KBM-7 (cell line): ENCODE measurements at regions not wholly inside any gene's neighbourhood (a gene's known extent, or its start where the extent isn't known, plus 50 kb on each side); places are given as distances from the start of the nearest gene placed in this dataset.
"Not testable (repeated sequence)": the region's sequence is repeated elsewhere in the genome, so short reads cannot be mapped to it uniquely, and the experiment has no call there.

Source experiments
- DNase-seq: peaks from one replicate; pipeline ENCODE4 v3.0.0-alpha.2; 2015
- in situ Hi-C: fragments of 300-500 bp; cut with MboI; formaldehyde crosslinking; loops from 2 replicates; pipeline ENCODE4 v1.14.3; 2020; ENCODE audit warnings: low sequenced_read_pairs, low pct_unique_long_range_greater_than_20kb, mixed read lengths

DNA sequence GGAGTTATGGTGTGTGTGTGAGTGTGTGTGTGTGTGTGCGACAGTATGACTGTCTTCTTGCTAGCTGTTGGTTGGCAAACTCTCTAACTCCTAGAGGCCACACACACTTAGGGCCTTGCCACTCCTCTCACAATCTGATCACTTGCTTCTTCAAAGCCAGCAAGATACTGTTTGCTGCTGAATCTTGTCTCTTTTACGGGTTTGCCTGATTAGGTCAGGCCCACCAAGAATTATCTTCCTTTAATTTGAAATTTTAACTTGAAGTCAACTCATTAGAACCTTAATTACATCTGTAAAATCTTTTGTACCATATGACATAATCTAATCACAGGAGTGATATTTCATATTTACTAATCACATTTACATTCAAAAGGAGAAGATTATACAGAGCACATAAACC is 359.2 kb upstream of the SGCG start:
- in situ Hi-C loops: no loop called here
- DNase-seq: no peak

DNA sequence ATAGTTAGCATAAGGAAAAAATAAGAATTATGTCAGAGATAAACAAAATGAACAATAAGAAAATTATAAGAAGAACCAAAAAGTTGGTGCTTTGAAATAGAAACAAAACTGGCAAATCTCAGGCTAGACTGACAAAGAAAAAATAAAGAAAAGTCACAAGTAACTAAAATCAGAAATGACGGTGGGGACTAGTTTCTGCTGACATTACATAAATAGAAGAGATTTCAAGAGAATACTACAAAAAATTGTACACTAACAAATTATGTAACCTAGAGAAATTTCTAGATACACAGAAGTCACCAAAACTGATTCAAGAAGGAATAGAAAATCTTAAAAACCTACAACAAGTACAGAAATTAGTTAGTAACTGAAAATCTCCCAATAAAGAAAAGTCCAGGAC is 355.6 kb upstream of the SGCG start:
- in situ Hi-C loops: no loop called here
- no peak for DNase-seq

DNA sequence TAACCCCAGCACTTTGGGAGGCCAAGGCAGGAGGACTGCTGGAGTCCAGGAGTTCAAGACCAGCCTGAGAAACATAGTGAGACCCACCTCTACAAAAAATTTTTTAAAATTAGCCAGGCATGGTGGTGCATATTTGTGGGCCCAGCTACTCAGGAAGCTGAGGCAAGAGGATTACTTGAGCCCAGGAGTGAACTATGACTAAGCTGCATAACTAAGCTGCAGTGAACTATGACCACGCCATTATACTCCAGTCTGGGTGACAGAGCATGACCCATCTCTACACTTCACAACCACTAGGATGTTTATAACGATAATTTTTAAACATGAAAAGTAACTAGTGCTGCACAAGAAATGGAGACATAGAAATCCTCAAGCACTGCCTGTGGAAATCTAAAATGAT is 352.7 kb upstream of the SGCG start:
- DNase-seq: no peak
- in situ Hi-C loops: no loop called here

DNA sequence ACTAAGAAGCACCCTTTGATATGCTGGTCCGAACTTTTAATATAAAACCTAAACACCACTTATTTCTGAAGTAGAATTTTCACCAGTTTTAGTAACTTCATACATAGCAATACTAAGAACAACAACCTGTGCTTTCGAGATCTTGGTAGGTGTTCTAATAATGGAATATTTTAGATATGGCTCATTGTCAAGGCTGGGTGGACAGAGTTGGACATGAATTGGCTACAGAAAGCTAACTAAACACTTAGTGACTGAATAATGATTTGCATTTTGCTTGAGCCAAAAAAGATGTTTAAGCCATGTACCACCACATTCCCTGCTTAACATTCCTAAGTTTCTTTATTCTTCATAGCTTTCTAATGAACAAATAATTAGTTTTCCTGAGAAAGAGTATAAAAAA is 344.3 kb upstream of the SGCG start:
- in situ Hi-C loops: no loop called here
- no peak for DNase-seq

DNA sequence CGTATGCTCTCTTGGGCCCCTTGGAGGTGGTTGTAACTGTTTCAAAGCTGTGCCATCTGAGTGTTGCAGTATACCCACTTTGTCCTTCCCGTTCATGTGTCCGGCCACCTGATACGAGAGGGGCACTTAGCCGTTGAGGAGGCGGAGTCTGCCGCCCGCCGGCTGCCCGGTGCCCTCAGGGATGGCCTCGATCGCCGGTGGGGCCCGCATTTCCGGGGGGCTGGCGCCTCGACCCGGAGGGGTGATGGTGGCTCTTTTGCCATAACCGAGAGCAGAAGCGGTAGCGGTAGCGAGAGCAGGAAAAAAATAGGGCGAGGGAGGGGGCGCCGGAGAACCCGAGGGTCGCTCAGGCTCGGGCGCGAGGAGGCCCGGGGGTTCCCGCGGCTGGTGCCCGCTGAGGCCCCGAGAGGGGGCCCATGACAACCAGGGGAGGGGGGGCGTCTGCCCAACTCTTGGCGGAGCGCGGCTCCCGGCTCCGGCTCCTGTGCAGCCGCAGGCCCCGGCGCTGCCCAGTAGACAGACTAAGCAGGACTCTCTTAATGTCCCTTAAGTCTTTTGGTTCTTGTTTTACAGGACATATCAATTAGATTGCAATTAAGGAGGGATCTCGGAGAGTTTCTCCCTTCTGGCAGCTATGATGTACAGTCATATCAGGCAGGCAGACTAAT is 342.7 kb upstream of the SGCG start:
- in situ Hi-C loops: no loop called here
- DNase-seq: no peak

DNA sequence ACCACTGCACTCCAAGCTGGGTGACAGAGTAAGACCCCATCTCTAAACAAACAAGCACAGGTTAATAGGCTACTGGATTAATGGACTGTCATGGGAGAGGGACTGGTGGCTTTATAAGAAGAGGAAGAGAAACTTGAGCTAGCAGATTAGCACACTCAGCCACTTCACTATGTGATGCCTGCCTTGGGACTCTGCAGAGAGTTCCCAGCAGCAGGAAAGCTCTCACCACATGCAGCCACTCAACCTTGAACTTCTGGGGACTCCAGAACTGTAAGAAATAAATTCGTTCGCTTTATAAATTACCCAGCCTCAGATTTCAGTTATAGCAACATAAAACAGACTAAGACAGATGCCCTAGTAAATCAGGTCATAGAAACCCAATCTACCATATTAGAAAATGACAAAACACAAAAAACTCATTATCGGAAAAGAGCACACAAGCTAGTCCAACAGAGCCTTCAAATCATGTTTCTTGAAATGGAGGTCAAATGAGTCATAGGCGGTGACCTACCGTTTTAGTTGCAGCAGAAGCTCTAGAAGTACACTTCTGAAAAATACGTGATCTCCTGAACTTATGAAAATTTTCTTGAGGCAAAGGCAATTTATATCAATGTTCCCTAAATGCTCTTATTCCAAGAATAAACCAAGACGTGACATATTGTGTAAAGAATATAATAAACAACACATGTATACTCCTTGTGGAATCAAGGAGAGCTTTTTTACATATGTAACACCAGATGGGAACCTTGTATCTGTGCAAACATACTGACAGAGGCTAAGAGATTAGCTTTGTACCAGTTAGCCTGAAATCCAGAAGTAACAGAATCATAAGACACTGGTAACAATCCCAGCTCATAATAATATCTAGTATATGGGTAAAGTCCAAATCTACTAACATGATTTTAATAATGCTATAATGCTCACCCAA is 340.9 kb upstream of the SGCG start:
- no peak for DNase-seq

DNA sequence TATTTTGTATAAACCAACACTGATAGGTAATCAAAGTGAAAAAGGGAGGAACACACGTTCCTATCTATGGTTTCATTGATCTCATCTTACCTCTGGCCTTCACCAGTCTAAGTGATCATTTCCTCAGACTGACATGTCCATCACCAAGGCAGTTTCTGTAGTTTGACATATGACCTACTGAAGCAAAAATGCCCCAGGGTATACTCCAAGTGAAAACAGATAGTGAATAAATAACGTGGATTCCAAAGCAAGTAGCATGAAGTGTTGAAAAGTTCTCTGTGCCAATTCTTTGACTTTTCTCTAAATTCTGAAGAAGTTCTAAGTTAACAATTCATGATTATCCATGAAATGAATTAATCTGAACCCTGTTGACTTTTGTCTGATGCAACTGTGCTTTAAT is 334.2 kb upstream of the SGCG start:
- DNase-seq: no peak

More for the DNA sequence above, 340.9 kb upstream of the SGCG start:
- in situ Hi-C loops: no loop called here

DNA sequence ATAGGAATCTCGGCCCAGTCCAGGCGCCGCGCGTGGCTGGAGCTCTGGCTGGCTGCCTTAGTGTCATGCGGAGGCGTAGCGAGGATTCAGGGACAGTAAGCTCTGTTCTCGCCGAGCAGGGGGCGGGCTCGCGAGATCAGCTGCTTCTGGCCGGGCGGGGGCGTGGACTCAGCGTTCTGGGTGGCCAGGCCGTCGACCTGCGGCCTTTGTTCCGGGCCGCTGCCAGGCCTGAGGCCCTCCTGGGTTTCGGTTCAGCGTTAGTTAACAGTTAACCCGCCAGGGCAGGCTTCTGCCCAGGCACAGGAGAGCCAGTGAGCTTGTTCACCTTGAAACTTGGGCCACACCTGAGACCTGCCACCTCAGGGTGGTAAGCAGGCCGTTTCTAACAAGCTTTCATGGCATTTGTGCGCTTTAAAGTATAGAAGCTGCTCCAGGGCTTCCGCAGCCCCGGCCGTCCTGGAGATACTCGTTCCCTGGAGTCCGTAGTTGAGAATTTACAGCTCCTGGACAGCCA is 332.2 kb upstream of the SGCG start:
- DNase-seq: no peak
- in situ Hi-C loops: no loop called here

More for the DNA sequence above, 334.2 kb upstream of the SGCG start:
- in situ Hi-C loops: no loop called here

DNA sequence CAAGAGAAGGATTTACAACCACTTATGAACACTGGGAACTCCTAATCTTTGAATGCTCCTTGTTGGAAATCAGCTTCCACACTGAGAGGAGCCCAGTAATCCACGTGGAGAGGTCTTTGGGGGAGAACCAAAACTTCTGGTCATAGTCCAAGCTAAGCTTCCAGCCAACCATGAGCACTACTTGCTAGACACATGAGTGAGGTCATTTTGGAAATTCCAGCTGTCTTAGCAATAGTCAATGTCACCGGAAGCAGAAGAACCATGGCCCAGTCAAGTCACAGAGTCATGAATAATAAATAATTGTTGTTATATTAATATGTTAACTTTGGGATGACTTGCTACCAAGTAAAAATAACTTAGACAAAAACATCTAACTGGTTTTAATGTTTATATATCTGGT is 324.9 kb upstream of the SGCG start:
- no peak for DNase-seq
- in situ Hi-C loops: no loop called here

DNA sequence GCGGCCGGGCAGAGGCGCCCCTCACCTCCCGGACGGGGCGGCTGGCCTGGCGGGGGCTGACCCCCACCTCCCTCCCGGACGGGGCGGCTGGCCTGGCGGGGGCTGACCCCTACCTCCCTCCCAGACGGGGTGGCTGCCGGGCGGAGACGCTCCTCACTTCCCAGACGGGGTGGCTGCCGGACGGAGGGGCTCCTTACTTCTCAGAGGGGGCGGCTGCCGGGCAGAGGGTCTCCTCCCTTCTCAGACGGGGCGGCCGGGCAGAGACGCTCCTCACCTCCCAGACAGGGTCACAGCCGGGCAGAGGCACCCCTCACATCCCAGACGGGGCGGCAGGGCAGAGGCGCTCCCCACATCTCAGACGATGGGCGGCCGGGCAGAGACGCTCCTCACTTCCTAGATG is 321.8 kb upstream of the SGCG start:
- in situ Hi-C loops: not testable (repeated sequence)

DNA sequence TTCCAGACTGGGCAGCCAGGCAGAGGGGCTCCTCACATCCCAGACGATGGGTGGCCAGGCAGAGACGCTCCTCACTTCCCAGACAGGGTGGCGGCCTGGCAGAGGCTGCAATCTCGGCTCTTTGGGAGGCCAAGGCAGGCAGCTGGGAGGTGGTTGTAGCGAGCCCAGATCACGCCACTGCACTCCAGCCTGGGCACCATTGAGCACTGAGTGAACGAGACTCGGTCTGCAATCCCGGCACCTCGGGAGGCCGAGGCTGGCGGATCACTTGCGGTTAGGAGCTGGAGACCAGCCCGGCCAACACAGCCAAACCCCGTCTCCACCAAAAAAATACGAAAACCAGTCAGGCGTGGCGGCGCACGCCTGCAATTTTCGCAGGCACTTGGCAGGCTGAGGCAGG is 321.4 kb upstream of the SGCG start:
- in situ Hi-C loops, DNase-seq: not testable (repeated sequence)

More for the DNA sequence above, 321.8 kb upstream of the SGCG start:
- not testable (repeated sequence) for DNase-seq

DNA sequence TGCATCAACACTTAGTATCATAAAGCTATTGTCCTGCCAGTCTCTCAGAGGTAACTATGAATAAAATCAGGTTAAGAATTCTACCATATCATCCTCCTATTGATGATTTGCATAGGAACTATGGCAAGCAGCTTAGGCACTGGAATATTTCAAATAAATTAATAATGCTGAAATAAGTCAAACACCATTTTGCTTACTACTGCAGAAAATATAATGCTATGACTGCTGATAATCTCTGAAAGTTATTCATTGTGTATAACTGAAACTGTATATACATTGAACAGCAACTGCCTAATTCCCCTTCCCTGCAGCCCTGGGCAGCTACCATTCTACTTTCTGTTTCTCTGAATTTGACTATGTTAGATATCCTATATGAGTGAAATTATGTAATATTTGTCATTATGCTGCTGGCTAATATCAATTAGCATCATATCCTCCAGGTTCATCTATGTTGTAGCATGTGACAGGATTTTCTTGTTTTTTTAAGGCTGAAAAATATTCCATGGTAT is 318.8 kb upstream of the SGCG start:
- no peak for DNase-seq
- in situ Hi-C loops: no loop called here

DNA sequence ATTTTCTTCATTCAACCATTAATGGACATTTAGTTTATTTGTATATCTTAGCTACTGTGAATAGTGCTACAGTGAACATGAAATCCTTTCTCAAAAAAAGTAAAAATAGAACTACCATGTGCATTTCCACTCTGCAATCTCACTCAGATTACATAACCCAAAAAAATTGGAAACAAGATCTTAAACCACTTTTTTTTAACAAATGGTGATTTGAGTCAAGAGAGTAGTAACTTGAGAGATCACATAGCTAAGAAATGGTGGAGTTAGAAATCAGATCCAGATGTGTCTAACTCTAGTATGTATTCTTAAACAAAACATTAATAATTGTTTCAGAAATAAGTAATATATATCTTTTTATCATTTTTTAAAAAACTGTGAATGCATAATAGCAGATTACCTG is 318.3 kb upstream of the SGCG start:
- in situ Hi-C loops: no loop called here
- no peak for DNase-seq

DNA sequence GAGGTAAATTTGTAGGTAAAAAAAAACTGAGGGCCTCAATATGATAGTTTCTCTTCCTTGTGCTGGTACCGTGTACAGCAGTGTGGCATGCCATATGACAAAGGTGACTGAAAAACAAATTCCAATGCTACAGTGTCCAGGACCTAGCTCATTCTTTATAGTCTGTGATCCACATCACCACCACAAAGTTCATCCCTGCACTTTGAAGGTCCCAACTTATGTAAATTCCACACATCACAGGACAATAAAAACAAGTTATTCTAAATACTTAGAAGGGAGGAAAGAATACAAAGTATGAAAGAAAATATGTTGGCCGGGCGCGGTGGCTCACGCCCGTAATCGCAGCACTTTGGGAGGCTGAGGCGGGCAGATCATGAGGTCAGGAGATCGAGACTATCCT is 314.6 kb upstream of the SGCG start:
- DNase-seq: no peak
- in situ Hi-C loops: no loop called here

DNA sequence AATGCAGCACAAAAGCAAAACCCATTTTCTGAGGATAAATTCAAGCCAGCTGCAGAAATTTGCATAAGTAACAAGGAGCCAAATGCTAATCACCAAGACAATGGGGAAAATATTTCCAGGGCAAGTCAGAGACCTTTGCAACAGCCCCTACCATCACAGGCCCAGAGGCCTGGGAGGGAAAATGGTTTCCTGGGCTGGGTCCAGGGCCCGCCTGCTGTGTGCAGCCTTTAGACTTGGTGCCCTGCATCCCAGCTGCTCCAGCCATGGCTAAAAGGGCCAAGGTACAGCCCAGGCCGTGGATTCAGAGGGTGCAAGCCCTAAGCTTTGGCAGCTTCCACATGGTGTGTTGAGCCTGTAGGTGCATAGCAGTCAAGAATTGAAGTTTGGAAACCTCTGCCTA is 309.5 kb upstream of the SGCG start:
- DNase-seq: no peak
- in situ Hi-C loops: no loop called here

DNA sequence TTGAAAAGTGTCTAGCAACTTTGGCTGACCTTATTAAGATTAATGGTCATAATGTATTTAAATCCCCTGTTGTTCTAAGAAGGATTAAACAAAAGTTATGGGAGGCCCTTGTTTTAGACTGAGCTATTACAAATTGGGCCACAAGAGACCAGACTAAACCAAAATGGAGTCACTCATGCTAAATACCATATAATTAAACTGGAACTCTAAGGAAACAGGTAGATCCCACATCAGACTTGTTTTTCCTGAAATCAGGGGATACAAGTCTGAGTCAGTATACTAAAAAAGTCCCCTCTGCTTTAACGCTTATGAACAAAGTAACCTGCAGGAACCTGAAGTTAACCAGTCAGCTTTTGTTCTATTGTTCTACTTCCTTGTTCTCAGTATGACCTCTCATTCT is 305.9 kb upstream of the SGCG start:
- no peak for DNase-seq

DNA sequence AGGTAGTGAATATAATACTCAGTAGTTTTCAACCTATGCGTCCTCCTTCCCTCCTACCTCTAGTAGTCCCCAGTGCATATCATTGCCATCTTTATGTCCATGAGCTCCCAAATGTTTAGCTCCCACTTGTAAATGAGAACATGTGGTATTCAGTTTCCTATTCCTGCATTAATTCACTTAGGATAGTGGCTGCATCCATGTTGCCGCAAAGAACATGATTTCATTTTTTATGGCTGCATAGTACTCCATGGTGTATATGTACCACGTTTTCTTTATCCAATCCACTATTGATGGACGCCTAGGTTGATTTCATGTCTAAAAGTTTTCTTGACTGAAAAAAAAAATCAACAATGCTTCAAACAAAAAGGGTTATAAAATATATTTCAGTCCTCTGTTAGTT is 303.4 kb upstream of the SGCG start:
- DNase-seq: no peak

More for the DNA sequence above, 305.9 kb upstream of the SGCG start:
- in situ Hi-C loops: no loop called here

DNA sequence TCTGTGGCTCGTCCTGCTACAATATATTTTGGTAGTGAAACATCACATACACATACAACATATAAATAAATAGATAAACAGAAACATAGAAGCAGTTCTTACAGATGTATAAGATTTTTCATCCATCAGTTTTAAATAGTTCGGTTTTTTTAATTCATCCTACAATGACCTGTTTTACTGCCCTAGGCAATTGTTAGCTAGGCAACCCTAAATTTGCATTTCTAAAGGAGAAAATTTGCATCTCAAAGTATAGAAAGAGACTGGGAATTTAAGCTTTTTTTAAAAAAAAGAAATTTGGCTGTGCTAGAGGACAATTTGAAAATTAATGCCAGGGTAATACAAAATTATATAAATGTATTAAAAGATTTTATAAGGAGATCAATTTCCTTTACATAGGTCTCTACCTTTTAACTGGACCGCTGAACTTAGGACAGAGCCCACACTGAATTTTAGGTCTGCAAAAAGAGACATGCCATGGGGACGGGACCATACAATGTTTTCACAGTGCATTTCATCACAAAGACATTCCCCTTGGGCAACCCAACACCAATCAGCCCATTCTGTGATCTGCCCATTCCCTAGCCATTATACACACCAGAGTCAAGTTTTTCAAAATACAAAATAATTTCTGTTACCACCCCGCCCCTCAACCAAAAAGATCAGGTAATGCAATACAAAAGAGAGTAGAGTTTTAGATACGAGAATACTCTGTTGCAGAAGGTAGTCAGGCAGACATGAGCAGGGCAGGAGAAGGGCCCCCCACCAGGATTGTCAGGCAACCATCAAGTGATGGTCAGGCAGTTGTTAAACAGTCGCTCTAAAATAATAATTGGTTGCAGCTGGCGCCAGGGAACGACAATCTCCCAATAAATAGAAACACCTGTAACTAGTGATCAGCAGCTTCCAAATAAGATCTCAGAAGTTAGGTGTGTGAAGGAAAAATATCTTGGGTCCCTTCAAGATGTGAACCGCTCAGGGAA is 299.7 kb upstream of the SGCG start:
- DNase-seq: no peak
- in situ Hi-C loops: no loop called here

More for the DNA sequence above, 303.4 kb upstream of the SGCG start:
- in situ Hi-C loops: no loop called here
